ENCODE measurements at regions not wholly inside any gene's neighbourhood (a gene's known extent, or its start where the extent isn't known, plus 50 kb on each side); places are given as distances from the start of the nearest gene placed in this dataset.
"Not testable (repeated sequence)": the region's sequence is repeated elsewhere in the genome, so short reads cannot be mapped to it uniquely, and the experiment has no call there.

- ChIA-PET POLR2A (no interaction called here), CTCF (no interaction called here)
- TF ChIP-seq CTCF (IDR thresholded peaks at IDR 0.05; ENCODE audit: insufficient read depth, low read length, missing control alignments), result no peak
- no peak overlapping the region for H3K4me3 ChIP-seq (ENCODE audit: low read depth, low read length)
- DNase-seq (ENCODE audit: low read depth, low spot score), result peak; percentile 7
These were observed 667.2 kb downstream of the TLE1 start for GRCh38 chr9:81022177-81022576.

DNA sequence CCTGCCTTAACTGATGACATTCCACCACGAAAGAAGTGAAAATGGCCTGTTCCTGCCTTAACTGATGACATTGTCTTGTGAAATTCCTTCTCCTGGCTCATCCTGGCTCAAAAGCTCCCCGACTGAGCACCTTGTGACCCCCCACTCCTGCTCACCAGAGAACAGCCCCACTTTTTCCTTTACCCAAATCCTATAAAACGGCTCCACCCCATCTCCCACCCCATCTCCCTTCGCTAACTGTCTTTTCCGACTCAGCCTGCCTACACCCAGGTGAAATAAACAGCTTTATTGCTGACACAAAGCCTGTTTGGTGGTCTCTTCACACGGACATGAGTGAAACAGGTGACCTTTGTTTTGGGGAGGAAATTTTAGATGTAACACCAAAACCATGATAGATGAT, 674.4 kb downstream of the TLE1 start:
- H3K4me3 ChIP-seq (ENCODE audit: low read depth, low read length); DNase-seq (ENCODE audit: low read depth, low spot score); CTCF ChIA-PET; POLR2A ChIA-PET: not testable (repeated sequence)

DNA sequence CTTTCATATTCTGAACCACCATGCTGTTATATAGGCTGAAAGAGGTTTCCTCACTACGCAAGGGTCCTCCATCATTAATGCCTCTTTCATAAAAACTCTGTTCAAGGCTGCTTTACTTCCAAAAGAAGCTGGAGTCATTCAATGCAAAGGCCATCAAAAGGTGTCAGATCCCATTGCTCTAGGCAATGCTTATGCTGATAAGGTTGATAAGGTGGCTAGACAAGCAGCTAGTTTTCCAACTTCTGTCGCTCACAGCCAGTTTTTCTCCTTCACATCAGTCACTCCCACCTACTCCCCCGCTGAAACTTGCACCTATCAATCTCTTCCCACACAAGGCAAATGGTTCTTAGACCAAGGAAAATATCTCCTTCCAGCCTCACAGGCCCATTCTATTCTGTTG, 676.2 kb downstream of the TLE1 start:
- CTCF ChIA-PET; POLR2A ChIA-PET; DNase-seq (ENCODE audit: low read depth, low spot score): not testable (repeated sequence)

DNA sequence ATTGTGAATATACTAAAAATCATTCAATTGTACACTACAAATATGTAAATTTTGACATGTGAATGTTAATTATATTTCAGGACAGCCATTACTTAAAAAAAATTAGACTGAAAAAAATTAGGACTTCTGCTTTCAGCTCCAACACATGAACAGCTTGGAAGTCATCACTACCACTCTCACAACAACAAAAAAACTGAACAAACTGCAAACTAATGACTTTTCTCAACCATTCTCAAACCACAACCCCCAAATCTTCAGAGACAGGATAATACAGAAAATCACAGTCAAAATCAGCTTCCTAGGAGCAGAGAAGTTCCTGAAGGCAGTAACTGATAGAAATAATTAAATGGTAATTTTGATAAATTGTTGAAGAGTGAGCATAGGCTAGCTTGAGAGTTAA, 686.4 kb downstream of the TLE1 start:
- POLR2A ChIA-PET, result no interaction called here
- H3K4me3 ChIP-seq (ENCODE audit: low read depth, low read length), result no peak overlapping the region
- CTCF ChIA-PET, result no interaction called here
- TF ChIP-seq CTCF (IDR thresholded peaks at IDR 0.05; ENCODE audit: insufficient read depth, low read length, missing control alignments), result no peak
- no peak for DNase-seq (ENCODE audit: low read depth, low spot score)

More for the DNA sequence above, 676.2 kb downstream of the TLE1 start:
- not testable (repeated sequence) for H3K4me3 ChIP-seq (ENCODE audit: low read depth, low read length)

- CTCF ChIA-PET, result no interaction called here
- TF ChIP-seq CTCF (IDR thresholded peaks at IDR 0.05; ENCODE audit: insufficient read depth, low read length, missing control alignments), result no peak
- POLR2A ChIA-PET, result no interaction called here
- DNase-seq (ENCODE audit: low read depth, low spot score), result no peak
- no peak overlapping the region for H3K4me3 ChIP-seq (ENCODE audit: low read depth, low read length)
These were observed 687.1 kb downstream of the TLE1 start for GRCh38 chr9:81002242-81002641.

GRCh38 chr9:80995759-80996158, 693.6 kb downstream of the TLE1 start:
- peak; percentile 21 for DNase-seq (ENCODE audit: low read depth, low spot score)
- ChIA-PET CTCF (no interaction called here), POLR2A (no interaction called here)
- no peak overlapping the region for H3K4me3 ChIP-seq (ENCODE audit: low read depth, low read length)
- TF ChIP-seq CTCF (IDR thresholded peaks at IDR 0.05; ENCODE audit: insufficient read depth, low read length, missing control alignments), result no peak

DNA sequence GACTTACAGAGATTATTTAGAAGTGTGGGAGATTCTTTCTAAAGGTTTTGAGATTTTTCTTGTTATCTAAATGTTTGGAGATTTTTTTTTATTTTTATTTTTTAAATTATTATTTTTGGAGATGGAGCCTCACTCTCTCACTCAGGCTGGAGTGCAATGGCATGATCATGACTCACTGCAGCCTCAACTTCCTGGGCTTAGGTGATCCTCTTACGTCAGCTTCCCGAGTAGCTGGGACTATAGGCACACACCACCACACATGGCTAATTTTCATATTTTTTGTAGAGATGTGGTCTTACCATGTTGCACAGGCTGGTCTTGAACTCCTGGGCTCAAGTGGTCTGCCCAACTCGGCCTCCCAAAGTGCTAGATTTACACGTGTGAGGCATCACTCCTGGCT, 694.5 kb downstream of the TLE1 start:
- POLR2A ChIA-PET, result no interaction called here
- no peak for DNase-seq (ENCODE audit: low read depth, low spot score)
- CTCF ChIA-PET, result interaction anchor here (0.8 kb wide), 1 partner anchor 11 kb away, joined by 3 read pairs; no protein-coding TSS in a partner anchor
- TF ChIP-seq CTCF (IDR thresholded peaks at IDR 0.05; ENCODE audit: insufficient read depth, low read length, missing control alignments), result no peak
- no peak overlapping the region for H3K4me3 ChIP-seq (ENCODE audit: low read depth, low read length)

DNA sequence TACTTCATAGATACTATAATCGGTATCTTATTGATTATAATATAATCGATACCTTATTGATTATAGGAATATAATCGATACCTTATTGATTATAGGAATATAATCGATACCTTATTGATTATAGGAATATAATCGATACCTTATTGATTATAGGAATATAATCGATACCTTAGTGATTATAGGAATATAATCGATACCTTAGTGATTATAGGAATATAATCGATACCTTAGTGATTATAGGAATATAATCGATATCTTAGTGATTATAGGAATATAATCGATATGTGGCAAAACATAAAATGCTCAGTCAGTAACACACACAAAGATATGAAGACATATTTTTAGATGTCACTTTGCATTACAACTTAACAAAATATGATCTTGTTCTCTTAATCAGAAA, 703.8 kb downstream of the TLE1 start:
- POLR2A ChIA-PET; H3K4me3 ChIP-seq (ENCODE audit: low read depth, low read length); DNase-seq (ENCODE audit: low read depth, low spot score); CTCF ChIA-PET: not testable (repeated sequence)
